IMR-90 (cell line): ENCODE measurements at regions not wholly inside any gene's neighbourhood (a gene's known extent, or its start where the extent isn't known, plus 50 kb on each side); places are given as distances from the start of the nearest gene placed in this dataset.

Experiments
- ATAC-seq: fragments of 200-7000 bp; cut with Tn5 transposase; 2 replicates; pipeline ENCODE4 v1.9.1; 2020; ENCODE audit warnings: low read depth, mild to moderate bottlenecking, moderate library complexity
- BruUV-seq: library from RNA; stranded (reverse); fragments of 400-500 nt; replicated peaks from 2 replicates; lab custom pipeline; 2021; lab: Mats Ljungman, UMichigan
- CTCF ChIA-PET: fragments of 300-600 bp; formaldehyde crosslinking; extraction: SDS; loops from one replicate; lab custom pipeline; 2021; ENCODE audit warnings: antibody characterized with exemption; lab: Yijun Ruan, JAX
- POLR2A ChIA-PET: fragments of 300-600 bp; sonication (Branson Sonifier 250); formaldehyde crosslinking; loops from one replicate; lab custom pipeline; 2022; ENCODE audit warnings: antibody characterized with exemption; ENCODE audit not compliant: unreplicated experiment; lab: Charles Lee
- DNase-seq: peaks from one replicate; pipeline ENCODE4 v3.0.0; 2013
- H2AFZ ChIP-seq: replicated peaks from 2 replicates; pipeline ENCODE3; 2013; ENCODE audit warnings: low read length, mild to moderate bottlenecking; ENCODE audit not compliant: poor library complexity
- H2AK5ac ChIP-seq: 2 replicates; pipeline ENCODE4 v1.6.1; 2013; ENCODE audit warnings: low read depth, low read length, inconsistent platforms
- H2AK9ac ChIP-seq: replicated peaks from 2 replicates; pipeline ENCODE3; 2013; ENCODE audit warnings: mild to moderate bottlenecking, low read depth, low read length, moderate library complexity; ENCODE audit not compliant: poor library complexity
- H2BK120ac ChIP-seq: 2 replicates; pipeline ENCODE4 v1.6.1; 2013; ENCODE audit warnings: low read depth, low read length, inconsistent platforms
- H2BK15ac ChIP-seq: 3 replicates; pipeline ENCODE4 v1.6.1; 2013; ENCODE audit warnings: low read depth, low read length, inconsistent platforms
- H2BK20ac ChIP-seq: 2 replicates; pipeline ENCODE4 v1.6.1; 2013; ENCODE audit warnings: low read depth, mild to moderate bottlenecking, inconsistent platforms, low read length, moderate library complexity
- H2BK5ac ChIP-seq: 2 replicates; pipeline ENCODE4 v1.6.1; 2013; ENCODE audit warnings: mild to moderate bottlenecking, low read depth, low read length, inconsistent platforms; ENCODE audit not compliant: poor library complexity, severe bottlenecking
- H3K14ac ChIP-seq: replicated peaks from 2 replicates; pipeline ENCODE4 v1.6.1; 2013; ENCODE audit warnings: low read depth, low read length, inconsistent platforms
- H3K18ac ChIP-seq: 2 replicates; pipeline ENCODE4 v1.6.1; 2013; ENCODE audit warnings: low read depth, low read length, control low read depth
- H3K23ac ChIP-seq: 2 replicates; pipeline ENCODE4 v1.6.1; 2013; ENCODE audit warnings: low read depth, low read length, inconsistent platforms
- H3K27ac ChIP-seq: 2 replicates; pipeline ENCODE4 v1.5.1; 2013; ENCODE audit warnings: mild to moderate bottlenecking, control low read depth, low read length; ENCODE audit not compliant: insufficient read depth
- H3K27me3 ChIP-seq: 2 replicates; pipeline ENCODE4 v1.6.1; 2013; ENCODE audit warnings: low read length; ENCODE audit not compliant: control insufficient read depth, insufficient read depth
- H3K36me3 ChIP-seq: 2 replicates; pipeline ENCODE4 v1.6.1; 2013; ENCODE audit warnings: low read length, mixed read lengths; ENCODE audit not compliant: control insufficient read depth, insufficient read depth
- H3K4ac ChIP-seq: 2 replicates; pipeline ENCODE4 v1.6.1; 2013; ENCODE audit warnings: low read depth, low read length, inconsistent platforms
- H3K4me1 ChIP-seq: 2 replicates; pipeline ENCODE4 v1.6.1; 2013; ENCODE audit warnings: low read length, mixed read lengths; ENCODE audit not compliant: control insufficient read depth, insufficient read depth
- H3K4me2 ChIP-seq: 2 replicates; pipeline ENCODE4 v1.6.1; 2013; ENCODE audit warnings: low read depth, mild to moderate bottlenecking, control low read depth, low read length, moderate library complexity
- H3K4me3 ChIP-seq: 2 replicates; pipeline ENCODE4 v1.5.1; 2013; ENCODE audit warnings: low read depth, mild to moderate bottlenecking, control low read depth, low read length, moderate library complexity; ENCODE audit not compliant: insufficient read depth
- H3K56ac ChIP-seq: 2 replicates; pipeline ENCODE4 v1.6.1; 2013; ENCODE audit warnings: low read length, inconsistent platforms; ENCODE audit not compliant: insufficient read depth; ENCODE audit errors: extremely low read depth
- H3K79me1 ChIP-seq, 2 experiments: 2 replicates each; pipeline ENCODE4 v1.6.1; 2013; ENCODE audit warnings: low read length in 2 of 2, inconsistent platforms in 1 of 2, low read depth in 1 of 2
- H3K9ac ChIP-seq: 2 replicates; pipeline ENCODE4 v1.6.1; 2013; ENCODE audit warnings: low read depth, low read length, control low read depth
- H3K9me1 ChIP-seq: 2 replicates; pipeline ENCODE4 v1.6.1; 2013; ENCODE audit warnings: low read length, inconsistent platforms; ENCODE audit not compliant: insufficient read depth
- H3K9me3 ChIP-seq: 2 replicates; pipeline ENCODE4 v1.6.1; 2013; ENCODE audit warnings: low read length; ENCODE audit not compliant: control insufficient read depth, insufficient read depth
- H4K20me1 ChIP-seq: 2 replicates; pipeline ENCODE4 v1.6.1; 2013; ENCODE audit warnings: low read length, inconsistent platforms; ENCODE audit not compliant: insufficient read depth
- H4K5ac ChIP-seq: 2 replicates; pipeline ENCODE4 v1.6.1; 2013; ENCODE audit warnings: mild to moderate bottlenecking, low read depth, low read length, control low read depth
- H4K8ac ChIP-seq, 2 experiments: 2 replicates each; pipeline ENCODE4 v1.6.1; 2013; ENCODE audit warnings: low read depth in 2 of 2, low read length in 2 of 2, control low read depth in 1 of 2, inconsistent platforms in 1 of 2
- H4K91ac ChIP-seq: 2 replicates; pipeline ENCODE4 v1.6.1; 2013; ENCODE audit warnings: low read depth, low read length, inconsistent platforms; ENCODE audit not compliant: insufficient read depth
- CEBPB ChIP-seq: IDR thresholded peaks from 2 replicates; pipeline ENCODE4 v1.6.1; 2012; ENCODE audit warnings: low read depth, low read length, improper control_type of control experiment
- CHD1 ChIP-seq: IDR thresholded peaks from 2 replicates; pipeline ENCODE4 v1.6.1; 2012; ENCODE audit warnings: low read depth, low read length, improper control_type of control experiment
- MAZ ChIP-seq: IDR thresholded peaks from 2 replicates; pipeline ENCODE4 v1.6.1; 2012; ENCODE audit warnings: low read depth, mild to moderate bottlenecking, low read length, improper control_type of control experiment, moderate library complexity, borderline replicate concordance
- POLR2A ChIP-seq: IDR thresholded peaks from 2 replicates; pipeline ENCODE4 v1.6.1; 2012; ENCODE audit warnings: mild to moderate bottlenecking, low read depth, low read length
- RAD21 ChIP-seq: IDR thresholded peaks from 2 replicates; pipeline ENCODE4 v1.6.1; 2012; ENCODE audit warnings: low read length, improper control_type of control experiment
- WGBS, 2 experiments: methylation state at CpG; one replicate each; pipeline versions ENCODE4 v1.1.5 to v1.1.7; 2013; ENCODE audit warnings: missing lambda C conversion rate in 2 of 2; ENCODE audit not compliant: insufficient read length in 1 of 2; ENCODE audit errors: extremely low coverage in 2 of 2; 5-methylcytosine and 5-hydroxymethylcytosine counted together
- dilution Hi-C: fragments of 300-500 bp; cut with HindIII; formaldehyde crosslinking; loops from one replicate; pipeline ENCODE4 v1.14.3; 2018; ENCODE audit warnings: low sequenced_read_pairs; ENCODE audit not compliant: unreplicated experiment
- in situ Hi-C: fragments of 300-500 bp; cut with MboI; formaldehyde crosslinking; loops from 3 replicates; pipeline ENCODE4 v1.14.3; 2019; ENCODE audit warnings: low sequenced_read_pairs, inconsistent platforms, mixed read lengths
- intact Hi-C: fragments of 100-400 bp; cut with micrococcal nuclease; formaldehyde crosslinking; loops from 2 replicates; pipeline ENCODE4 v1.10.0; 2022
- TF ChIP-seq, protein P1 (sequence below): conservative IDR thresholded peaks from 2 replicates; pipeline ENCODE4 v1.5.1; 2012; ENCODE audit warnings: mild to moderate bottlenecking, low read depth, low read length, improper control_type of control experiment
- TF ChIP-seq, protein P2 (sequence below): fragments of 150-350 bp; IDR thresholded peaks from 2 replicates; pipeline ENCODE4 v1.6.1; 2016; ENCODE audit warnings: low read depth, mild to moderate bottlenecking, low read length, moderate library complexity, borderline replicate concordance

DNA sequence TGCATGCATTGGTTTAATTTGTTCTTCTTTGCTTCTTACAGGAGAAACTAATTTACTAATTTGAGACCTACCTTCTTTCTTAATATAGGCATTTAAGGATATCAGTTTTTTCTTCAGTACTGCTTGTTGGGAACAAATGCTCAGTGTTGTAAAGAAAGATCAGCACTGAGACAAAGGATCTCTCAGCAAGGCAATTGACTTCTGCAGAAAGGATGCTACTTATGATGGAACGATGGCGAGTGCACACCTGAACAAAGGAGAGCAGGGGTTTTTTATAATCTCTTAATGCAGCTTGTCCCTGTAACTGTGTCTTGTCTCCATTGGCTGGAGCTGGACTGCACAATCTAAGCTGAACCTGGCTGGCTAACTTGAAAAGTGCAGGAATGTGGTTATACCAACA is 64.2 kb downstream of the RPP21 start:
- Histone ChIP-seq H3K56ac (no peak overlapping the region), H3K9ac (no peak overlapping the region), H4K5ac (no peak overlapping the region), H4K91ac (no peak overlapping the region), H2BK5ac (no peak overlapping the region), H3K27ac (no peak overlapping the region), H2BK15ac (no peak overlapping the region), H3K9me1 (no peaks in the 10 kb centered on the region), H2BK120ac (no peak overlapping the region), H4K8ac (no peak overlapping the region), H2AK5ac (no peak overlapping the region), H2AK9ac (no peak overlapping the region), H3K4me3 (no peak overlapping the region), H3K4me2 (no peak overlapping the region), H3K23ac (no peak overlapping the region), H2BK20ac (no peak overlapping the region), H3K4me1 (no peaks in the 10 kb centered on the region), H3K79me1 (no peaks in the 10 kb centered on the region), H3K4ac (no peak overlapping the region), H2AFZ (no peak overlapping the region), H3K36me3 (no peaks in the 10 kb centered on the region), H3K9me3 (peaks cover 4% of the 10 kb centered on the region; the same call in 1 of the 2 replicates), H3K18ac (no peak overlapping the region), H3K14ac (no peak overlapping the region), H4K20me1 (no peaks in the 10 kb centered on the region), H3K27me3 (peaks cover 26% of the 10 kb centered on the region)
- dilution Hi-C loops (no loop called here), in situ Hi-C loops (no loop called here), intact Hi-C loops (no loop called here)
- POLR2A ChIA-PET: no interaction called here
- no CpG with 5 or more reads among the region's 2 CpGs for WGBS, 2 experiments
- BruUV-seq: no TSS peak
- TF ChIP-seq POLR2A: no peak
- TF ChIP-seq CEBPB: no peak
- TF ChIP-seq, protein P1, sequence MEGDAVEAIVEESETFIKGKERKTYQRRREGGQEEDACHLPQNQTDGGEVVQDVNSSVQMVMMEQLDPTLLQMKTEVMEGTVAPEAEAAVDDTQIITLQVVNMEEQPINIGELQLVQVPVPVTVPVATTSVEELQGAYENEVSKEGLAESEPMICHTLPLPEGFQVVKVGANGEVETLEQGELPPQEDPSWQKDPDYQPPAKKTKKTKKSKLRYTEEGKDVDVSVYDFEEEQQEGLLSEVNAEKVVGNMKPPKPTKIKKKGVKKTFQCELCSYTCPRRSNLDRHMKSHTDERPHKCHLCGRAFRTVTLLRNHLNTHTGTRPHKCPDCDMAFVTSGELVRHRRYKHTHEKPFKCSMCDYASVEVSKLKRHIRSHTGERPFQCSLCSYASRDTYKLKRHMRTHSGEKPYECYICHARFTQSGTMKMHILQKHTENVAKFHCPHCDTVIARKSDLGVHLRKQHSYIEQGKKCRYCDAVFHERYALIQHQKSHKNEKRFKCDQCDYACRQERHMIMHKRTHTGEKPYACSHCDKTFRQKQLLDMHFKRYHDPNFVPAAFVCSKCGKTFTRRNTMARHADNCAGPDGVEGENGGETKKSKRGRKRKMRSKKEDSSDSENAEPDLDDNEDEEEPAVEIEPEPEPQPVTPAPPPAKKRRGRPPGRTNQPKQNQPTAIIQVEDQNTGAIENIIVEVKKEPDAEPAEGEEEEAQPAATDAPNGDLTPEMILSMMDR: no peak
- no peak for TF ChIP-seq RAD21
- TF ChIP-seq MAZ: no peak
- TF ChIP-seq, protein P2, sequence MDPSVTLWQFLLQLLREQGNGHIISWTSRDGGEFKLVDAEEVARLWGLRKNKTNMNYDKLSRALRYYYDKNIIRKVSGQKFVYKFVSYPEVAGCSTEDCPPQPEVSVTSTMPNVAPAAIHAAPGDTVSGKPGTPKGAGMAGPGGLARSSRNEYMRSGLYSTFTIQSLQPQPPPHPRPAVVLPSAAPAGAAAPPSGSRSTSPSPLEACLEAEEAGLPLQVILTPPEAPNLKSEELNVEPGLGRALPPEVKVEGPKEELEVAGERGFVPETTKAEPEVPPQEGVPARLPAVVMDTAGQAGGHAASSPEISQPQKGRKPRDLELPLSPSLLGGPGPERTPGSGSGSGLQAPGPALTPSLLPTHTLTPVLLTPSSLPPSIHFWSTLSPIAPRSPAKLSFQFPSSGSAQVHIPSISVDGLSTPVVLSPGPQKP: no peak
- TF ChIP-seq CHD1: no peak
- no peak for DNase-seq
- no peak for ATAC-seq
- CTCF ChIA-PET: no interaction called here
